Stomach smooth muscle (tissue), 2 donors: ENCODE measurements at regions not wholly inside any gene's neighbourhood (a gene's known extent, or its start where the extent isn't known, plus 50 kb on each side); places are given as distances from the start of the nearest gene placed in this dataset.

Source experiments
- H3K27ac ChIP-seq: one replicate; pipeline ENCODE4 v1.7.0; 2013; ENCODE audit warnings: mild to moderate bottlenecking, low read length, inconsistent platforms
- H3K27me3 ChIP-seq, 2 donors: one replicate each; pipeline ENCODE4 v1.7.0; 2013; ENCODE audit warnings: low read length in 2 of 2; ENCODE audit not compliant: insufficient read depth in 2 of 2, control insufficient read depth in 1 of 2
- H3K36me3 ChIP-seq, 2 donors: one replicate each; pipeline ENCODE4 v1.7.0; 2013; ENCODE audit warnings: low read length in 2 of 2; ENCODE audit not compliant: control insufficient read depth in 2 of 2, insufficient read depth in 2 of 2
- H3K4me1 ChIP-seq: one replicate; pipeline ENCODE4 v1.7.0; 2013; ENCODE audit warnings: low read length; ENCODE audit not compliant: control insufficient read depth, insufficient read depth
- H3K4me3 ChIP-seq, 2 donors: one replicate each; pipeline ENCODE4 v1.7.0; 2013; ENCODE audit warnings: low read length in 2 of 2
- H3K9ac ChIP-seq, 2 donors: one replicate each; pipeline ENCODE4 v1.7.0; 2013; ENCODE audit warnings: low read length in 2 of 2, mild to moderate bottlenecking in 1 of 2
- H3K9me3 ChIP-seq, 2 donors: one replicate each; pipeline ENCODE4 v1.7.0; 2013; ENCODE audit warnings: low read length in 2 of 2; ENCODE audit not compliant: control insufficient read depth in 2 of 2
- donor health status: healthy.
- donor health status: Pancreatic carcinoma.

DNA sequence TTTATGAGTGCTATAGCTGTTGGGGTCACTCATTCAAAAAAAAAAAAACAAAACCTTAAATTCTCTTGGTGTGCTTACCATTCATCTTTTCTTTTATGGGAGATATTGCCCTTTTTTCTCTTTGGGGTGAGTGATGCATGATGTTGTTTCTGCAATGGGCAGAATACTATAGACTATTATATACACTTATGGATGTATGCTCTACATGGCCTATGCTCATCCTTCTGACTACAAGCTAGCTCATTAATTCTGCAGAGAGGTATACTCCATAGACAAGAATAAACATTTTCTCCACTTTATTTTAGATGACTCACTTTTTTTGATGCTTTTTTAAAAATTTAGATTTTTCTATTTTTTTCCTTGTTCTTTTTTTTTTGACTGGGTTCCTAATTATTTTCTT, 160.3 kb upstream of the ANK2 start:
- no peaks in the 10 kb centered on the region for H3K36me3 ChIP-seq
- no peak overlapping the region for H3K27ac ChIP-seq
- no peaks in the 10 kb centered on the region for H3K9me3 ChIP-seq
- H3K4me3 ChIP-seq: peak overlapping the region; percentile 51 to 56
- H3K27me3 ChIP-seq: no peaks in the 10 kb centered on the region
- peak overlapping the region in 1 of 2 donors; percentile 35 for H3K9ac ChIP-seq
- no peaks in the 10 kb centered on the region for H3K4me1 ChIP-seq

DNA sequence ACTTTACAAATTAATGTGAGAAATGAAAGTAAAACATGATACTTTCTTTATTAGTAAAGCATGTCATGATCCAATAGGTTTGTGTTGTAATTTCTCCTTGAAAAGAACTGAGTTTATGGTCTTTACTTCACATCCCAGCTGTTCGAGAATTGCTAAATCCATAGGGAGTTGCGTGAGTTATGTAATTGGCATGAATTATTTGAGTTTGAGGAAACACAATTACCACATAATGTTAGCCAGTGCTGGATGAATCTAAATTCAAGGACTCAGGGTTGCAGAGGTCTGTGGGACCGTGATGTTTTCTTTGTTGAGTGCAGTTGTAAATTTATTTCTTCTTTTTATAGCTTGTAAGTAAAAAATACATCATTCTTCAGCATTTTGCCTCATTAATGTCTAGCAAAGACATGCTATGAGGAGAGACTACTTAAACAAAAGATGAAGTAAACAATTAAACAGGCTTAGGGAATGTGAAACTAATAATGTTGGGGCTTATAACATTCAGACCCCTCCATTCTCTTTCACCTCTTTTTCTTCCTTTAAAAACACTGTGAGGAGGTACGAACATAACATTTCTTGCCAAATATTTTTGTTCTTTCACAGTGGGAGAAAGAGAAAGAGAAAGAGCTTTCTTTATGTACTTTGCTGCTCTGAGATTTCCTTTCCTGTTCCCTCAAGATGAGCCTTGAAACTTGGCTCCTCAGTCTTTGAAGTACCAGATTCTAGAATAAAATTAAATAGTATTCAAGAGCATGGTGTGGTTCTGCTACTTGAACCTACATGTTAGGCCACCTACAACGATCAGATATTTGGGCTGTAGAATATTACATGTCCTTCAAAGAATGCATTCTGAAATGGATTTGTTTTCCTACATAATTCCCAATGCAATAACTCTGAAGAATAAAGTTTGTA, 159.6 kb upstream of the ANK2 start:
- Histone ChIP-seq H3K36me3 (no peaks in the 10 kb centered on the region), H3K9ac (peak overlapping the region; percentile 35 to 65), H3K27ac (peak overlapping the region; percentile 25), H3K4me1 (no peaks in the 10 kb centered on the region), H3K4me3 (peak overlapping the region; percentile 55 to 56), H3K27me3 (no peaks in the 10 kb centered on the region), H3K9me3 (no peaks in the 10 kb centered on the region)

DNA sequence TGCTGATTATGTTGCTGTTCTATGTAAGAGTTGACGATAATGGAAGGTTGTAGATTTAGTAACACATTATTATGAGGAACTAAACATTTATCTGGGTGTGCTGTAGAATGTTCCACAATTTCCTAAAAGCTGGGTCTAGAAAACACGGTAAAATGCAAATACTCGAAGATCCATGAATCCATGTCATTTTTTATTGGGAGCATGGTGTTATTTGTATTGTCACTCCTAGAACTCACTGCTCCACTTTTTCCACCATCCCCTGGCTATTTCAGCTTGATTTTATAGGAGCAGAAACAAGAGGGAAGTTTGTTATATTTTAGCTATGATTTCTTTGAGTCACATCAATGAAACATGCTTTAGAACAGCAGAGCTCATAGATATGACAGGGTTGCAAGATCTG, 155.0 kb upstream of the ANK2 start:
- H3K9ac ChIP-seq: no peak overlapping the region
- H3K36me3 ChIP-seq: no peaks in the 10 kb centered on the region
- H3K27ac ChIP-seq: no peak overlapping the region
- peaks cover 15% of the 10 kb centered on the region for H3K4me1 ChIP-seq
- H3K9me3 ChIP-seq: no peaks in the 10 kb centered on the region
- H3K4me3 ChIP-seq: no peak overlapping the region
- H3K27me3 ChIP-seq: no peaks in the 10 kb centered on the region

DNA sequence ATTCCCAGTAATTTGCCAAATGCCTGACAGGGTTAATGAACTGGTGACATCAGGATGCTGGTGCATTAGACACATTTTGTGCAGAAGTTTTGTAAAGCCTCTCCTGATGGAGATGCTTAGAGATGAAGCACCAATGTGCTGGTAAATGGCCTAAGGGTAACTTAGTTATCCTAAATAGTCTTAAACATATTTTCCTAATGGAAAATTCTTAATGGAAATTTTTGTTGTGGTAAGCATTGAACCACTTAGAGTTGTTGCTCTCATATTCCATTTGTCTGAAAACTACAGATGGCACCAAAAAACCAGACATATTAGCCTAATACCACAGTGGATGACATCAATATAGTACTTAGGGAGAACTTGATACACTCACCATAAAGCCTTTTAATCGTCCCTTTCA, 154.5 kb upstream of the ANK2 start:
- Histone ChIP-seq H3K9ac (no peak overlapping the region), H3K4me3 (no peak overlapping the region), H3K4me1 (peaks cover 15% of the 10 kb centered on the region), H3K36me3 (no peaks in the 10 kb centered on the region), H3K27me3 (no peaks in the 10 kb centered on the region), H3K27ac (no peak overlapping the region), H3K9me3 (no peaks in the 10 kb centered on the region)

DNA sequence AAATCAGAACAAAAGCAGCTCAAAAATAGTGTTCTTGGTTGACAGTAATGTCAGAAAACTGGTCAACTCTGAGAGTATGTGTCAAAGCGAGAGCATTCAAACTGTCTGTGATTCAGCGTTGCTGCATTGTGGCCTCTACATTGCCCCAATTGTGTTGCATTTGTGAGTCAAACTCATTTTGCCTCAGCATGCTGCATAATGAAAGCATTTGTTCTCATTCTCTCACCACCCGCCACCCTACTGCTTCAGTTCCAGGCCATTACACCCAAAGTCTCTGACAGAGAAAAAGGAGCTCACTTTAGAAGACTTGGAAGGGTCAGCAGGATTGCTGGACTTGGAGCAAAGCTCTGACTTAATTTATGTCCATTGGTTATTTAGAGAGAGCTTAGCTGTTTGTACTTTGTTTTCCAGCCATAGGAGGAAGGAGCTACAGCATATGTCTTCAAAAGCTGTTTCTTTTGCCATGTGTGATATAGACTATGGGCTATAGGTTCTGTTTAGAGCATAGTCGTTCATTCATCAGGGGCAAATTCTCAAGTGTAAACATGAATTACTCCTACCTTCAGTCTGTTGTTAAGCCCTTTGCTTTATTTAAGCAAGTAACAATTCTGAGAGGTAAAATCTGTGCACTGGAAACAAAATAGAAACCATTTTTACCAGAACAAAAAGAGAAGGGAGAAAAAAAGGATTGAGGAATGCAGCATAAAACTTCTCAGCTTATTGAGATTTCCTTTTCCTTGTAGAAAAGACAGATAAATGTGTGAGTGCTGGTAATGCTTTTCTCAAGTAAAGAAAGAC, 153.4 kb upstream of the ANK2 start:
- Histone ChIP-seq H3K27ac (peak overlapping the region; percentile 67), H3K4me1 (peaks cover 15% of the 10 kb centered on the region), H3K9me3 (no peaks in the 10 kb centered on the region), H3K27me3 (no peaks in the 10 kb centered on the region), H3K36me3 (no peaks in the 10 kb centered on the region), H3K4me3 (peak overlapping the region; percentile 5 to 61), H3K9ac (peak overlapping the region; percentile 4 to 55)

DNA sequence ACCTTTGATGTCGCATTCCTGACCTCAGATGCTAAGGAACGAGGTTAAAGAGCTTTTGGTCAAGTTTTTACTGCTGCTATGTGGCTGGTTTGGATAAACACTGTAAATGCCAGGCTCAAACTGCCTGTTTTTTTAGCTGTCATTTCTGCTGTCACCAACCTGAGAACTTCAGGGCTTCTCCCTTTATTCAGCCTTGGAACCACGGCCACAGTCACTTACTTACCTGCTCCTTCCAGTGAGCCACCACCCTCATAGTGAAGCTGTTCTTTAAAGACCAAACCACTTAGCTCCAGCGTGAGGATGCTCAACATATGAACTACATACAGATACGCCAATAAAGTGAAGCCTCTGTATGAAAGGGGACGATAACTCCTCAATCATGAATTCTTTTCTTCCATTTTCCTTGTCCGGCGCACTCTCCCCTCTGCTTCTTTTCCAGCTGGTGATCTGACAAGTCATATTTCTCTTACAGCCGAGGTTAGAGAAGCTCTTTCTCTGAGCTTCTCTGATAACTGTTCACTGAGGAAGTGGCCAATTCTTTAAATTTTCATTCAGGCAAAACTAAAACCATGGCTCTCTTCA, 152.8 kb upstream of the ANK2 start:
- Histone ChIP-seq H3K36me3 (no peaks in the 10 kb centered on the region), H3K9me3 (no peaks in the 10 kb centered on the region), H3K4me1 (peaks cover 15% of the 10 kb centered on the region), H3K4me3 (peak overlapping the region; percentile 5 to 61), H3K27ac (peak overlapping the region; percentile 67), H3K9ac (peak overlapping the region; percentile 4 to 55), H3K27me3 (no peaks in the 10 kb centered on the region)

DNA sequence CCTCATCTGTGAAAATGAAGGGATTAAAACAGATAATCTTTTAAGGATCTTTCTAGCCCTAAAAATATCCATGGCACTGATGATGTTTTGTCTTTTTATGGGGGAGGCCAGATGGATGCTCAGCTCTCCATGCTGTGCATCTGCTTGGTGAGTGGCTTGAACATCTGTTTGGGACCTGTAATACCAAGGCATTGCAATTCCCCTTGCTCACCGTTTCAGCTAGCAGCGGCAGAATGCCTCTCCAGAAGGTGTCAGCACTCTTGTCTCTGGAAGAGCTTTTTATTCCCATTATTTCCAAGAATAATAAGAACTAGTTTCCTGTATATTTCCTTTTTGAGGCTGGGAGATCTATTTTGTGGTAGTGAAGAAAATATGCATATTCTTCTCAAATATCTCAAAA, 151.9 kb upstream of the ANK2 start:
- H3K9me3 ChIP-seq: no peaks in the 10 kb centered on the region
- no peak overlapping the region for H3K27ac ChIP-seq
- H3K4me3 ChIP-seq: no peak overlapping the region
- no peaks in the 10 kb centered on the region for H3K27me3 ChIP-seq
- peaks cover 15% of the 10 kb centered on the region for H3K4me1 ChIP-seq
- no peak overlapping the region for H3K9ac ChIP-seq
- H3K36me3 ChIP-seq: no peaks in the 10 kb centered on the region

DNA sequence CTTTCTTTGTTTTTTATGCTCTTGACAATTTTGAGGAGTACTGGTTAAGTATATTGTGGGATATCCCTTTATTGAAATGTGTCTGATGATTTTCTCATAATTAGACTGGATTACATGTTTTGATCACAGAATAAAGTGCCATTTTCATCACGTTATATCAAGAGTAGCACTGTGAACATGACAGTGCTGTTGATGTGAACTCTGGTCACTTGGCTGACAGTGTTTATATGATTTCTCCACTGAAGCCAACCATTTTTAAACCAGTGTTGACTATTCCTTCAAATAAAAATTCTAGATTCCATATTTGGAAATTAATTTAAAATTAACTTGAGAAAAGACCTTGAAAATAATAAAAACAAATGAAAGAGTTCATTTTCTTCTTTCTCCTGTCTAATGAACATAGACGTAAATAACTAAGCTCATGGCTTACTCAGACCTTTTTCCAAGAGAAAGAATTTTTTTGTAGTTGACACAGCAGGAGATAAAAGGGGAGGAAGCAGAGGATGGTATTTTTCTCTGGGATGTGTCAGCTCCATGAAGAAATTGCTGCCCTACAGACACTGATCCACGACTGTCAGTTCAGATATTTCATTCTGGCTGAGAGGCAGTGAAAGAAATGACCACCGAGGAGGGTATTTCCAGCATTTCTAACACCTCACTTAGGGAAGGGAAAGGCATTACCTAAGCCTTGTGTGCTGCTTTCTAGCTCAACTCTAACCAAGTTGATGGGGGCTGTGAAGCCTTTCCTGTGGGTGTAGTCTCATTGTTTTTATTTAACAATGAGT, 150.9 kb upstream of the ANK2 start:
- H3K36me3 ChIP-seq: no peaks in the 10 kb centered on the region
- no peaks in the 10 kb centered on the region for H3K9me3 ChIP-seq
- no peak overlapping the region for H3K9ac ChIP-seq
- H3K4me1 ChIP-seq: peaks cover 15% of the 10 kb centered on the region
- no peak overlapping the region for H3K27ac ChIP-seq
- no peaks in the 10 kb centered on the region for H3K27me3 ChIP-seq
- no peak overlapping the region for H3K4me3 ChIP-seq

DNA sequence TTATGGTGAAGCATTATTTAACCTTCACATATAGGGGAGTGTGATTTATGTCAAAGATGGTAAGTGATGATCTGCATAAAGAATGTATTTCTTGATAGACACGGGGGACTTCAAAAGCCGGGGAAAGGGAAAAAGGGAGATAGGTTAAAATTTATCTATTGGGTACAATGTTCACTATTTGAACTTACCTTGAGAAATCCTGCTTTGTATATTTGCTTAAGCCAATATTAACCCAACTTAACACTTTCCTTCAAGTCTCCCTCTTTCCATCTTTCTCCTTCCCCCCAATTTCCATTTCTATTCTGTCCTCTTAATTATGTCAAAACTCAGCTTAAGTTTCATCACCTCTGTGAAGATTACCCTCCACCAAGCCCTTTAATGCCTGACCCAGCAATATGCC, 149.0 kb upstream of the ANK2 start:
- Histone ChIP-seq H3K4me3 (no peak overlapping the region), H3K27ac (no peak overlapping the region), H3K36me3 (no peaks in the 10 kb centered on the region), H3K9me3 (no peaks in the 10 kb centered on the region), H3K27me3 (no peaks in the 10 kb centered on the region), H3K9ac (no peak overlapping the region), H3K4me1 (peaks cover 15% of the 10 kb centered on the region)

DNA sequence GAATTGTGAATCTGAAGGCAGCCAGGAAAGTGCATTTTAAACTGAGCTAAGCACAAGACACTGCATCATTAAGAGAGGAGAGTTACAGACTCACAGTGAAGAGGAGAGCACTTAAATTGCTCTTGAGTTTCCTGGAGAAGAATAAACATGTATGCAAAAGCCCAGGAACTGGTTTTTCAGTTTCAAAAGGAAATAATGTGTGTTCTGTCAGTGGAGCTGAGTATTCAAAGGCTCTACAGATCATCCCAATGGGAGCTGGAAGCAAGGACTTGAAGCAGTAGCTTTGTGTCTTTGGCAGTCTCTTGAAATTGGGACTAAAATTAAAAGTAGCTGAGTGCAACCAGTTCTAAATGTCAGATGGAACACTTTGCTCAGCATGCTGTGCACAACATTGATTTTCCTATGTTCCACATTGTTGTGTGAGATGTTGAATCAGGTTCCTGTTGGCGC, 147.5 kb upstream of the ANK2 start:
- Histone ChIP-seq H3K4me1 (peaks cover 3% of the 10 kb centered on the region), H3K27ac (no peak overlapping the region), H3K36me3 (no peaks in the 10 kb centered on the region), H3K9ac (no peak overlapping the region), H3K4me3 (no peak overlapping the region), H3K9me3 (no peaks in the 10 kb centered on the region), H3K27me3 (no peaks in the 10 kb centered on the region)
